HT1080 (cell line): ENCODE measurements at regions not wholly inside any gene's neighbourhood (a gene's known extent, or its start where the extent isn't known, plus 50 kb on each side); places are given as distances from the start of the nearest gene placed in this dataset.
"Not testable (repeated sequence)": the region's sequence is repeated elsewhere in the genome, so short reads cannot be mapped to it uniquely, and the experiment has no call there.

ENCODE experiments used
- DNase-seq: peaks from one replicate; pipeline ENCODE4 v3.0.0-alpha.2; 2015; ENCODE audit warnings: low read depth

DNA sequence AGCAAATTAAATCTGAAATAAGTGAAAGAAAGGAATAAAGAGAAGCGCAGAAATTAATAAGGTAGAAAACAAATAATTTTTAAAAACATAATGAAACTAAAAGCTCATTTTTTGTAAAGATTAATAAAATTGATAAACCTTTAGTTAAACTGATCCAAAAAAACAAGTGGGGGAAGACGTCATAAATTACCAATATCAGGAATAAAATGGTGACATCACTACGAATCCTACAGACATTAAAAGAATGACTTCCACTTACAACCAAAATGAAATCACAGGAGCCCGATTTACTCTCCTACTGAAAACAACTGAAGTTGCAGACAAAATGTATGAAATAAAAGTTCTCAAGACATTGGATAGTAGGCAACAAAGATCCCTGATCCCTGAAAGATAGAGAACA lies 68.1 kb upstream of the IFFO2 start:
- DNase-seq: no peak

DNA sequence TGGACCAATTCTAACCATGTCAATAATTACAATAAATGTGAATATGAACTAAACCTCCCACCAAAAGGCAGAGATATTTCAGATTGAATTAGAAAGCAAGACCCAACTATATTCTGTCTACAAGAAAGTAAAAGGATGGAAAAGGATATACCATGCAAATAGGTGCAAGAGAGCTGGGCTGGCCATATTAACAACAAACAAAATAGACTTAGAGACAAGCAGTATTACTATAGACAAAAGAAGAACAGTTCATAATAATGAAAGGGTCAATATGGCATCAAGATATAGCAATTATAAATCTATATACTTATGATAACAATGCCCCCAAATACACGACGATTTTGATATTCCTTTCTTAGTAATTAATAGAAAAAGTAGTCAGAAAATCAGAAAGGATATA lies 67.3 kb upstream of the IFFO2 start:
- no peak for DNase-seq

DNA sequence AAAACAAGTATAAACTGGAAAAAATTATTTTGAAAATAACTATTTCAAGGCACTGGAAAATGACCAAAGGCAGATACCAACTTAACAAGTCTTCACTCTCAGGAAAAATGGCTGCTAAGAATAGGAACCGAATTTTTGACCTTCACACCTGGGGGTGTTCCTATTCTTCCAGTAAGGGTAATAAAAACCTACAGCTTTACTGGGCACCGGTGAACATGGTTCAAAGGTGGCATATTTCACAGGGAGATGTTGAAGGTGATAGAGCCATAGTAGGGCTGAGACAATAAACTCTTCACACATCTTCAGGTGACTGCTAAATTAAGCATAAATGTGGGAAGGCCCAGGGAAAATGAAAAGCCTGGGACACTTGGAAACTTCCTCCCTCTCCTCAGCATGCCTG lies 65.4 kb upstream of the IFFO2 start:
- no peak for DNase-seq

DNA sequence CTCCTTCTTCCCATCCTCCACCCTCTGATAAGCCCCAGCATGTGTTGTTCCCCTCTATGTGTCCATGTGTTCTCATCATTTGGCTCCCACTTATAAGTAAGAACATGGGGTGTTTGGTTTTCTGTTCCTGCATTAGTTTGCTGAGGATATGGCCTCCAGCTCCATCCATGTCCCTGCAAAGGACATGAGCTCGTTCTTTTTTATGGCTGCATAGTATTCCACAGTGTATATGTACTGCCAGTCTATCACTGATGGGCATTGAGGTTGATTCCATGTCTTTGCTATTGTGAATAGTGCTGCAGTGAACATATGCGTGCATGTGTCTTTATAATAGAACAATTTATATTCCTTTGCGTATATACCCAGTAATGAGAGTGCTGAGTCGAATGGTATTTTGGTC lies 62.8 kb upstream of the IFFO2 start:
- not testable (repeated sequence) for DNase-seq

DNA sequence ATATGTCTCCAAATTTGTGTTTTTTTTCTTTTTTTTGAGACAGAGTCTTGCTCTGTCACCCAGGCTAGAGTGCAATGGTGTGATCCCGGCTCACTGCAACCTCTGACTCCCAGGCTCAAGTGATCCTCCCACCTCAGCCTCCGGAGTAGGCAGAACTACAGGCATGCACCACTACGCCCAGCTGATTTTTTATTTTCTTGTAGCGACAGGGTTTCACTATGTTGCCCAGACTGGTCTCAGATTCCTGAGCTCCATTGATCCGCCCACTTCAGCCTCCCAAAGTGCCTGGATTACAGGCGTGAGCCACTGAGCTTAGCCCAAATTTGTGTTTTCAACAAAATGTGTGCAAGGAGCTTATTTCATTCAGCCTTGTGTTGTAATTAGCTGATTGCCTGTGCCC lies 59.0 kb upstream of the IFFO2 start:
- DNase-seq: no peak

DNA sequence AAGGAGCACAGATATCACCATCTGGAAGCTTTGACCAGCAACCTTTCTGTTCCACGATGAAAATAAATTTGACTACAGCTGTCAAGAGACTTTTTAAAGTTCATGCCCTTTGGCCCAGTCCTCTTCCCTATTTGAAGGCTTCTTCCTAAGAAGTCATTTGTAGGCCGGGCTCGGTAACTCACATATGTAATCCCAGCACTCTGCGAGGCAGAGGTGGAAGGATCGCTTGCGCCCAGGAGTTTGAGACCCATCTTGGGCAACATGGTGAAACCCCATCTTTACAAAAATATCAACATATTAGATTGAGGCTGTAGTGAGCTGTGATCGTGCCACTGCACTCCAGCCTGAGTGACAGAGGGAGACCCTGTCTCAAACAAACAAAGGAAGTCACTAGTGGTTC lies 58.3 kb upstream of the IFFO2 start:
- no peak for DNase-seq

DNA sequence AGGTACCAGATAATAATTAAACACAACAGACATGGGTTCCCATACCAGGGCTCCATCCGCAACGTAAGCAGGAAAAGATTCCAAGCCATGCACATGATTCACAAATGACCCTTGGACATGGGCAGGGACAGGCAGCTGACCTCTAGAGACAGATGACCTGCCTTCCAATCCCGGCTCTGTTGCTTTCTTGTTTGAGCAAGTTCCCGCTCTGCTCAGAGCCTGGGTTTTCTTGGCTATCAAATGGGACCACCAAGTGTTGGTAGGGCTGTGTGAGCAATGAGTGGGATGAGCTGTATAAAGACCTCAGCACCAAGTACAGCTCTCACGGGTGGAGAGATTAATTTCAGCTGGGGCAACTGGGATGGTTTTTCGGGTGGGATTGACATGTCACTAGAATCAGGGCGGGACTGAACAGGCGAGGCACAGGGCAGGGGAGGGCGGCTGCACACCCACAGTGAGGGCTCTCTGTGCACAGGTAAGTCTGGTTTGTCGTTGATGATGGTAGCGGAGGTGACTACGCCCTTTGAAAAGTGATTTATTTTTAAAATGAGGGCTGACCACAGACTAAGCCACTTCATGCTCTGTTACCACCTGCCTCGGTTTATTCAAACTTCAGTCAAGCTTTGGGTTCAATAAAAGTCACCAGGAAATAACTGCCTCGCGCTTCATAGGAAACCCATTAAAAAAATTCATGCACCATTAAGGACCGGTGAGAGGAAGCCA lies 57.5 kb upstream of the IFFO2 start:
- no peak for DNase-seq

DNA sequence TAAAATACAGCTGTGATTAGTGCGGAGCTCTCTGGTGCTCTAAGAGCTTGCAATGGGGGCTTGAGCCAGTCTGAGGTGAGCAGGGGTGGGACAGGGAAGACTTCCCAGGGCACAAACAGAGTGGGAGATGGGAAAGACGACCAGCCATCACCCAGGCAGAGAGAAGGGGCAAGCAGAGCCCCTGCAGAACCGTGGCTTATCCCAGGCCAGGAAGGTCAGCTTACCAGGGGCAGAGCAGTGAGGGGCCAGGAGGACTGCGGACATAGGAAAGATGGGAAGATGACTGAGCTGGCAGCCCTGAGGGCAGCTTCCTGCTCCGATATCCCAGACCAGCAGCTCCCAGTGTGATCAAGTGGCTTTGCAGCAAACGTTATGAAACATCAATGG lies 55.4 kb upstream of the IFFO2 start:
- no peak for DNase-seq

DNA sequence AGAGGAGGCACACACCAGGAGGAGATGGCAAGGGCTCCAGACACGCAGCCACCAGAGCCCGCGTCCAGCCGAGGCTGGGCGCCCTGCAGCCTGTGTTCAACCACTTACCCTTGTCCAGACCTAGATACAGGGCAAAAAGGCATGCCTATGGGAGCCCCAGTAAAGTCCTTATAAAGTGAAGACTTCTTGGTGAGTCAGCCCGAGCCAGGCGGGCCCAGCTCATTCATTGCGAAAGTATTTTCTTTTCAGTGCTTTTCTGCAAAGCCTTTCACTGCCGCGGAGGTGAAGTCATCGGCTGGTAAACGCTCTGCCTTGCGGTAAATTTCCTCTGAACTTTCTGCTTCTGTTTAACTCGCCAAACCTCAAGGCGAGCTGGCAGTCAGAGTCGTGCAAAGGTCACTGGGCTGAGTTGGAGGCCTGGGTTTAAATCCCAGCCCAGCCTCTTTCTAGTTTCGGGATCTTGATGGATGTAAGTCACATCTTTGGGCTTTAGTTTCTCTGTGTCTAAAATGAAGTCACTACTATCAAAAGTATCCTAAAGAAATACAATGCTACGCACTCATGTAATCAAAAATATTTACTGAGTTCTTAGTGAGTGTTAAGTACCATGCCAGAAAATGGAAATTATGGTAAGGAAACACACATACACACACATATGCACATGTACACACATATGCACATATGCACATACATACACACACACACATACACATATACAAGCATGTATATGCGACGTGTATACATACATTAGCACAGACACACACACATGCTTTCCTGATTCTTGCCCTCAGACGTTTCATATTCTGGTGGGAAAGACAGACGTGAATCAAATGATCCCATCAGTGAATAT lies 54.7 kb upstream of the IFFO2 start:
- DNase-seq: peak; percentile 98

DNA sequence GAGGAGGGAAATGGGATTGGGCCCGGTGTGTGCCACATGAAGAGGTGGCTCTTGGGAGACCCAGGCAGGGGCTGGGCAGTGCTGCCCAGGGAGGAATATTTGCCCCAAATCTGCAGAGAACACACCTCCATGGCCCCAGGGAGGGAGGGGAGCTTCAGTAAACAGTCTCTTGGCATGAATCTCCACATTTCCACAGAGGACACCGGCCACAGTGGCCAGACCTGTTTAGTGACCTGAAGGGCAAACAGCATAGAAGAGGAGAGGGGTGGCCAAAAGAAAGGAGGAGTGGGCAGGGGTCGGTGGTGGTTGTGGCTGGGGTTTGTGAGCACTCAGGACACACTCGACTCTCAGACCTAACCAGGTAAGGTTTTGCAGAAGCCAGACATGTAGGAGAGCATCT lies 54.0 kb upstream of the IFFO2 start:
- no peak for DNase-seq

DNA sequence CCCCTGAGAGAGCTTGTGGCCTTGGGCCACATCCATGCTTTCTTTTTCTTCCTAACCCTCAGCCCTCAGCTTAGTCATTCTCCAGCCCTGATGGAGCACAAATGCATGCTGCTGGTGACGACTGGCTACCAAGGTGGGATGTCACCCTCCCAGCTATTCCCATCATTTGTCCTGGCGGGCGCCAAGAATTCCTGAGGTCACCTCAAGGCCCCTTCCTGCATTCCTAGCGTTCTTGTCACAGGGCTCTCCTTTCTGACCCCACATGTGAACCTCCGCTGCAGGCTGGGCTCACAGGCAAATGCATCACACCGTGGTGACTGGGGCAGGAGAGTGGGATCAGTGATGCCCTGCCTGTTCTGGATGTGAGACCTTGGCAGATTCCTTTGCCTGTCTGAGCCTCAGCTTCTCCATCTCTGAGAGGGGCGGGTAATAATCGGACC lies 53.4 kb upstream of the IFFO2 start:
- DNase-seq: peak; percentile 98

DNA sequence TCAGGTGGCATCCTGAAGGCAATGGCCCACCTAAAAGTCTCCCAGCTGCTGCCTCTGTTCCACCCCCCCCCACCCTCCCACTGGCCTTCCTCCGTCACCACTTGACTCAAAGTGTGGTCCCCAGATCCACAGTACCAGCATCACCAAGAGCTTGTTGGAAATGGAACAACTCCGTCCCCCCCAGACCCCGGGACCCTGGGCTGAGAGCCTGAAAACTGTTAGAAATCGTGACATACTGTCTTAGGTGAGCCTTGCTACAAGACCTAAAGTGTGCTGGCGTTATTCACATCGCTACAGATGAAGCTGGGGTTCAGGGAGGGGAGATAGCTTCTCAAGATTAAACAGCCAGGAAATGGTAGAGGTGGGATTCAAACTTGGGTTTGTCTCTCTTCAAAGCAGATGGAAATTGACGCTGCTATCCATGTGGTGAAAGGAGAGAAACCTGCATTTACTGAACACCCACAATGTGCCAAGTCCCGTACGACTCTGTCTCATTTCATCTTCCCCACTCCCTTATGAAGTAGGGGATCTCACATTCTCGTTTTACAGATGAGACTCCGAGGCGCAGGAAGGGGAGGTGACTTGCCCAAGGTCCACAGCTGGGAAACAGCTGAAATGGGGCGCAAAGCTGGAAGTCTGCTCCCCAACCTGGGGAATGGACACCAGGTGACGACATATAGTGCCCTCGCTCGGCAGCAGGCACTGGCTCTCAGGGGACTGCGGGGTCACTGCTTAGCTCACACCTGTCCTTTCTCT lies 52.8 kb upstream of the IFFO2 start:
- no peak for DNase-seq

DNA sequence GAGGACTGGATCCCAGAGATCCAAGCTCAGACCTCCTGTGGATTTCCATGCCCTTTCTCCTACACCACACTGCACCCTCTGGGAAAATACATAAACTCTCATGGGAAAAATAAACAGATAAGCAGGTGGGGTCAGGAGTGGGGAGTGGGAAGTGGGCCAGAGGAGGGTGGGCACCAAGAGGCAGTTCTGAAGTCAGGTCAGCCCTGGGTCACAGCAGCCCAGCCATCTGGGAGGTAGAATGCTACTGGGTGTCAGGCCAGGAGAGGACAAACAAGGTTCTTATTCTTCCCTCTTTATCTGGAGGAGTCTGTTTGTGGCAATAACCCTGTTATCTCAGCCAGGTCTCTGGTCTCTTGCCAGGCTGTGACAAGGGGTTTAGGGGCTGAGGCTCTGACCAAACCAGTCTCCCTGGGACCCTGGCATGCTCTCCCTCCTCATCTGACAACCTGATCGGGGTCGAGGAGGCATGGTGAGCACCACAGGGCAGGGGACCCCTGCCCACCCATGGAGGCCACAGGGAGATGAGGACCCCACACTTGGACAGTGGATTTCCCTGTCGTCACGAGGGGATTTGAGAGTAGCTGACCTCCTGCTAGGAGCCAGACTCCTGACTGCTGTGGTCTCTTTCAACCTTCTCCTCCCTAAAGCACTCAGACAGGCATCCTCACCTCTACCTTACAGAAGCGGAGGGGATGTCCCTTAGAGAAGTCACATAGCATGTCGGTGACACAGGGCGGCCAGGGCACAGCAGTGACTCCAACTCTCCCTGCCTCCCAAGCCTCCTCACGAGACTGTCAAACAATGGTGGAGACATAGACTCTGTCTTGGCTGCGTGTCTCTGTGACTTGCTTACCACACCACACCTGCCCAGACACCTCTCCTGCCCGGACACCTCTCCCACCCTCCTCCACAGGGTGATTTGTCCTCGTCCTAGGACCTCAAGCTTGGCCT lies 51.3 kb upstream of the IFFO2 start:
- DNase-seq: no peak

DNA sequence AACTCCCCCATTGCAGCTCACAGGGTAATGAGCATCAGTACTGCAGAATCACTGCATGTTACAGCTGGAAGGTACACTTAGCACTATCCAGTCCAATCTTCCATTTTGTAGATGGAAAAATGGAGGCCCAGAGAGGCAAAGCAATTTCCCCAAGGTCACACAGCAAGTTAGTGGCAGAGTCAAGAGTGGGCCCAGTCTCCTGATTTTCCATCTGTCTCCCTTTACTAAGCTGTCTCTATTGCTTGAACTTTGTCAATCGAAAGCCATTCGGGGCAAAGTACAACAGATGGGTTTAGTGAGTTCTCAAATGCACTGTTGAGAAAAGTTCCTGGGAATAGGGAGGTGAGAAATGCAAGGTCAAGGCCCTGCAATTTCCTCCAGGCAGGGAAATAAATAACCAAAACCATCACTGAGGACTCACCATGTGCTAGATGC lies 50.4 kb upstream of the IFFO2 start:
- DNase-seq: no peak
